C4-2B (cell line): ENCODE measurements at regions not wholly inside any gene's neighbourhood (a gene's known extent, or its start where the extent isn't known, plus 50 kb on each side); places are given as distances from the start of the nearest gene placed in this dataset.

Experiments
- H3K27ac ChIP-seq: fragments of 450-650 bp; 2 replicates; pipeline ENCODE4 v1.5.1; 2017
- CTCF ChIP-seq: fragments of 450-650 bp; conservative IDR thresholded peaks from 2 replicates; pipeline ENCODE4 v1.5.1; 2017; ENCODE audit warnings: mild to moderate bottlenecking
- ZFX ChIP-seq: fragments of 450-650 bp; IDR thresholded peaks from 2 replicates; pipeline ENCODE4 v1.6.1; 2017

GRCh38 chr2:181356526-181357130 is 100.6 kb upstream of the ITGA4 start:
- no peak overlapping the region for H3K27ac ChIP-seq
- TF ChIP-seq ZFX = no peak
- TF ChIP-seq CTCF = no peak

- H3K27ac ChIP-seq = no peak overlapping the region
- TF ChIP-seq ZFX = no peak
- no peak for TF ChIP-seq CTCF
Observed at GRCh38 chr2:181357979-181358378, 99.2 kb upstream of the ITGA4 start.

GRCh38 chr2:181362561-181362960 is 94.6 kb upstream of the ITGA4 start:
- H3K27ac ChIP-seq = no peak overlapping the region
- TF ChIP-seq ZFX (no peak), CTCF (no peak)

GRCh38 chr2:181363164-181363563 is 94.0 kb upstream of the ITGA4 start:
- no peak overlapping the region for H3K27ac ChIP-seq
- TF ChIP-seq CTCF (no peak), ZFX (no peak)

GRCh38 chr2:181364492-181365170 is 92.6 kb upstream of the ITGA4 start:
- H3K27ac ChIP-seq = no peak overlapping the region
- TF ChIP-seq CTCF (no peak), ZFX (no peak)

GRCh38 chr2:181366675-181367175 is 90.5 kb upstream of the ITGA4 start:
- TF ChIP-seq ZFX (no peak), CTCF (no peak)
- H3K27ac ChIP-seq = no peak overlapping the region

- no peak overlapping the region for H3K27ac ChIP-seq
- TF ChIP-seq CTCF (no peak), ZFX (no peak)
Observed at GRCh38 chr2:181367411-181367810, 89.8 kb upstream of the ITGA4 start.
